H1 (cell line): ENCODE measurements at regions not wholly inside any gene's neighbourhood (a gene's known extent, or its start where the extent isn't known, plus 50 kb on each side); places are given as distances from the start of the nearest gene placed in this dataset.

Source experiments
- CTCF ChIA-PET: fragments of 300-600 bp; sonication (Branson Sonifier 250); formaldehyde crosslinking; loops from one replicate; lab custom pipeline; 2021; ENCODE audit not compliant: partially characterized antibody; lab: Charles Lee
- POLR2A ChIA-PET: fragments of 300-600 bp; sonication (Branson Sonifier 250); formaldehyde crosslinking; loops from one replicate; lab custom pipeline; 2021; ENCODE audit warnings: inconsistent platforms; ENCODE audit not compliant: partially characterized antibody; lab: Charles Lee
- DNase-seq, 2 experiments: peaks; one replicate each; pipeline versions ENCODE4 v3.0.0 to v3.0.0-alpha.2; 2010 to 2022; ENCODE audit warnings: low spot score in 2 of 2, low read depth in 1 of 2, mixed read lengths in 1 of 2
- FAIRE-seq: peaks from 2 replicates; lab custom pipeline; 2011; peaks lifted over from hg19 to GRCh38; lab: Jason Lieb, UNC
- H2AFZ ChIP-seq: 2 replicates; pipeline ENCODE4 v1.8.1; 2012; ENCODE audit warnings: low read length, inconsistent platforms
- H2AK5ac ChIP-seq: 2 replicates; pipeline ENCODE4 v1.6.1; 2013; ENCODE audit warnings: low read depth, low read length
- H2BK120ac ChIP-seq: replicated peaks from 2 replicates; pipeline ENCODE3; 2013; ENCODE audit warnings: low read depth, low read length, inconsistent platforms
- H2BK12ac ChIP-seq: 2 replicates; pipeline ENCODE4 v1.6.1; 2013; ENCODE audit warnings: low read depth, low read length
- H2BK15ac ChIP-seq: 2 replicates; pipeline ENCODE4 v1.6.1; 2013; ENCODE audit warnings: low read length
- H2BK20ac ChIP-seq: 2 replicates; pipeline ENCODE4 v1.6.1; 2013; ENCODE audit warnings: low read length
- H2BK5ac ChIP-seq: 2 replicates; pipeline ENCODE4 v1.6.1; 2013; ENCODE audit warnings: low read depth, low read length
- H3K14ac ChIP-seq: 2 replicates; pipeline ENCODE4 v1.6.1; 2013; ENCODE audit warnings: inconsistent platforms; ENCODE audit not compliant: insufficient read length
- H3K18ac ChIP-seq: 2 replicates; pipeline ENCODE4 v1.6.1; 2013; ENCODE audit warnings: low read length; ENCODE audit errors: extremely low read depth
- H3K23ac ChIP-seq: 2 replicates; pipeline ENCODE4 v1.6.1; 2013; ENCODE audit warnings: inconsistent platforms; ENCODE audit not compliant: insufficient read length
- H3K23me2 ChIP-seq: 2 replicates; pipeline ENCODE4 v1.6.1; 2013; ENCODE audit warnings: low read depth, low read length
- H3K27ac ChIP-seq: 2 replicates; pipeline ENCODE4 v1.6.1; 2011; ENCODE audit warnings: low read depth, low read length, inconsistent platforms
- H3K27me3 ChIP-seq, 4 experiments: replicated peaks in 1 of 4; 1 replicate in 1 of 4; 2 replicates in 3 of 4; pipeline versions ENCODE4 v1.6.1 to v1.8.1; 2011 to 2013; ENCODE audit warnings: low read length in 3 of 4, mild to moderate bottlenecking in 3 of 4, inconsistent platforms in 2 of 4, mixed read lengths in 2 of 4, moderate library complexity in 1 of 4; ENCODE audit not compliant: control insufficient read depth in 3 of 4, insufficient read depth in 3 of 4; ENCODE audit errors: extremely low read depth in 1 of 4
- H3K36me3 ChIP-seq, 4 experiments: 2 replicates each; pipeline versions ENCODE4 v1.6.1 to v1.8.1; 2011 to 2013; ENCODE audit warnings: mild to moderate bottlenecking in 4 of 4, low read length in 3 of 4, moderate library complexity in 2 of 4, control low read depth in 1 of 4, inconsistent platforms in 1 of 4; ENCODE audit not compliant: insufficient read depth in 4 of 4, control insufficient read depth in 2 of 4
- H3K4ac ChIP-seq: replicated peaks from 2 replicates; pipeline ENCODE3; 2013; ENCODE audit warnings: low read length, low read depth, mixed read lengths, inconsistent platforms; ENCODE audit not compliant: insufficient read length
- H3K4me1 ChIP-seq, 4 experiments: replicated peaks in 1 of 4; 1 replicate in 1 of 4; 2 replicates in 3 of 4; pipeline versions ENCODE4 v1.6.1 to v1.8.1; 2011 to 2013; ENCODE audit warnings: low read length in 3 of 4, inconsistent platforms in 2 of 4, mixed read lengths in 1 of 4; ENCODE audit not compliant: insufficient read depth in 4 of 4, control insufficient read depth in 3 of 4
- H3K4me2 ChIP-seq, 2 experiments: 2 replicates each; pipeline versions ENCODE4 v1.6.1 to v1.8.1; 2011 to 2013; ENCODE audit warnings: low read depth in 2 of 2, low read length in 2 of 2, control low read depth in 1 of 2, inconsistent platforms in 1 of 2, mild to moderate bottlenecking in 1 of 2; ENCODE audit not compliant: insufficient read depth in 1 of 2
- H3K4me3 ChIP-seq, 4 experiments: fragments of 200-600, 300-600 bp in 1 of 4; sonication (generic), shearing (Covaris generic), sonication (Bioruptor Twin) in 1 of 4; 2 replicates each; pipeline versions ENCODE4 v1.5.1 to v1.8.1; 2011 to 2016; ENCODE audit warnings: low read length in 4 of 4, low read depth in 3 of 4, control low read depth in 2 of 4, inconsistent platforms in 2 of 4, mild to moderate bottlenecking in 2 of 4, mixed read lengths in 1 of 4, moderate library complexity in 1 of 4; ENCODE audit not compliant: insufficient read depth in 2 of 4; ENCODE audit errors: extremely low read depth in 1 of 4
- H3K56ac ChIP-seq: replicated peaks from 2 replicates; pipeline ENCODE3; 2013; ENCODE audit warnings: low read depth, mild to moderate bottlenecking, mixed read lengths, low read length, inconsistent platforms; ENCODE audit not compliant: insufficient read length
- H3K79me1 ChIP-seq: 2 replicates; pipeline ENCODE4 v1.6.1; 2013; ENCODE audit warnings: low read depth, low read length, control low read depth
- H3K79me2 ChIP-seq, 2 experiments: 2 replicates each; pipeline versions ENCODE4 v1.6.1 to v1.8.1; 2012 to 2013; ENCODE audit warnings: low read length in 2 of 2, mild to moderate bottlenecking in 2 of 2, inconsistent platforms in 1 of 2; ENCODE audit not compliant: insufficient read depth in 2 of 2, control insufficient read depth in 1 of 2
- H3K9ac ChIP-seq, 4 experiments: replicated peaks in 1 of 4; 1 replicate in 1 of 4; 2 replicates in 3 of 4; pipeline versions ENCODE4 v1.6.1 to v1.8.1; 2011 to 2013; ENCODE audit warnings: low read depth in 3 of 4, low read length in 3 of 4, control low read depth in 2 of 4, mild to moderate bottlenecking in 2 of 4, moderate library complexity in 2 of 4, inconsistent platforms in 1 of 4; ENCODE audit errors: extremely low read depth in 1 of 4
- H3K9me3 ChIP-seq, 2 experiments: 2 replicates each; pipeline versions ENCODE4 v1.6.1 to v1.8.1; 2012 to 2013; ENCODE audit warnings: mild to moderate bottlenecking in 2 of 2, moderate library complexity in 2 of 2, control low read depth in 1 of 2, inconsistent platforms in 1 of 2, low read depth in 1 of 2, low read length in 1 of 2, mixed read lengths in 1 of 2; ENCODE audit not compliant: insufficient read depth in 2 of 2
- H4K20me1 ChIP-seq, 2 experiments: replicated peaks in 1 of 2; 2 replicates each; pipeline versions ENCODE3 to v1.8.1; 2011 to 2013; ENCODE audit warnings: inconsistent platforms in 2 of 2, low read length in 2 of 2, mild to moderate bottlenecking in 1 of 2; ENCODE audit not compliant: insufficient read depth in 2 of 2, control insufficient read depth in 1 of 2
- H4K5ac ChIP-seq: 2 replicates; pipeline ENCODE4 v1.6.1; 2013; ENCODE audit warnings: low read length, low read depth, mixed read lengths, inconsistent platforms; ENCODE audit not compliant: insufficient read length
- H4K8ac ChIP-seq: 2 replicates; pipeline ENCODE4 v1.8.0; 2013; ENCODE audit warnings: mild to moderate bottlenecking, moderate library complexity, low read length, inconsistent platforms; ENCODE audit not compliant: insufficient read depth; ENCODE audit errors: extremely low read depth
- H4K91ac ChIP-seq: replicated peaks from 2 replicates; pipeline ENCODE3; 2013; ENCODE audit warnings: low read length, mixed read lengths, inconsistent platforms; ENCODE audit not compliant: insufficient read length
- ATF2 ChIP-seq: IDR thresholded peaks from 2 replicates; pipeline ENCODE4 v1.6.1; 2012; ENCODE audit warnings: low read length, inconsistent platforms
- ATF3 ChIP-seq: IDR thresholded peaks from 2 replicates; pipeline ENCODE4 v1.6.1; 2011; ENCODE audit warnings: low read depth, mild to moderate bottlenecking, low read length; ENCODE audit not compliant: insufficient read depth
- CBX8 ChIP-seq: fragments of 300-800, 300-1000 bp; sonication (generic); IDR thresholded peaks from 2 replicates; pipeline ENCODE4 v1.7.1; 2016; ENCODE audit warnings: low read depth, low read length, borderline replicate concordance
- CHD1 ChIP-seq: IDR thresholded peaks from 2 replicates; pipeline ENCODE4 v1.6.1; 2012; ENCODE audit warnings: low read depth, low read length, improper control_type of control experiment
- EGR1 ChIP-seq: IDR thresholded peaks from 2 replicates; pipeline ENCODE4 v1.6.1; 2011; ENCODE audit warnings: low read depth, low read length, borderline replicate concordance
- MAX ChIP-seq: IDR thresholded peaks from 2 replicates; pipeline ENCODE4 v1.6.1; 2012; ENCODE audit warnings: inconsistent platforms
- POLR2AphosphoS5 ChIP-seq: IDR thresholded peaks from 2 replicates; pipeline ENCODE4 v1.6.1; 2011; ENCODE audit warnings: low read depth, low read length
- RFX5 ChIP-seq: IDR thresholded peaks from 2 replicates; pipeline ENCODE4 v1.6.1; 2011; ENCODE audit warnings: low read depth, low read length, improper control_type of control experiment, borderline replicate concordance
- RNF2 ChIP-seq: fragments of 200-900, 300-1000 bp; sonication (generic); IDR thresholded peaks from 2 replicates; pipeline ENCODE4 v1.7.1; 2016; ENCODE audit warnings: borderline replicate concordance, low read depth, mild to moderate bottlenecking, antibody characterized with exemption, low read length; ENCODE audit not compliant: poor library complexity, severe bottlenecking; ENCODE audit errors: missing control alignments
- SAP30 ChIP-seq: fragments of 300-600 bp; sonication (generic); IDR thresholded peaks from 2 replicates; pipeline ENCODE4 v1.7.1; 2012; ENCODE audit warnings: low read length, moderate library complexity, mild to moderate bottlenecking, inconsistent platforms; ENCODE audit not compliant: insufficient read depth, insufficient replicate concordance
- SIX5 ChIP-seq: IDR thresholded peaks from 2 replicates; pipeline ENCODE4 v1.6.1; 2011; ENCODE audit warnings: mild to moderate bottlenecking, low read depth, low read length
- TAF7 ChIP-seq: optimal IDR thresholded peaks from 2 replicates; pipeline ENCODE3; 2011; ENCODE audit warnings: low read depth, mild to moderate bottlenecking, inconsistent platforms, low read length, moderate library complexity, borderline replicate concordance
- WGBS, 2 experiments: shearing (Covaris generic) in 1 of 2; methylation state at CpG; one replicate each; pipeline versions ENCODE4 v1.1.6 to v1.1.7; 2013 to 2015; ENCODE audit warnings: low lambda C conversion rate in 2 of 2, mixed read lengths in 2 of 2, inconsistent platforms in 1 of 2, low coverage in 1 of 2, missing lambda C conversion rate in 1 of 2; ENCODE audit not compliant: insufficient replicate concordance in 2 of 2, insufficient coverage in 1 of 2, insufficient read length in 1 of 2; ENCODE audit errors: extremely low coverage in 1 of 2, missing lambda C conversion rate in 1 of 2; 5-methylcytosine and 5-hydroxymethylcytosine counted together

- Histone ChIP-seq H2BK5ac (no peak overlapping the region), H3K4me2 (no peak overlapping the region), H4K20me1 (no peaks in the 10 kb centered on the region), H3K14ac (no peak overlapping the region), H3K4me1 (no peaks in the 10 kb centered on the region), H2BK120ac (no peak overlapping the region), H3K36me3 (no peaks in the 10 kb centered on the region), H3K9ac (no peak overlapping the region), H4K8ac (no peak overlapping the region), H3K27me3 (no peaks in the 10 kb centered on the region), H4K5ac (no peak overlapping the region), H3K79me1 (no peaks in the 10 kb centered on the region), H3K79me2 (no peaks in the 10 kb centered on the region), H2BK20ac (no peak overlapping the region), H3K27ac (no peak overlapping the region), H3K56ac (no peak overlapping the region), H3K4ac (no peak overlapping the region), H2BK12ac (no peak overlapping the region), H2BK15ac (no peak overlapping the region), H3K18ac (no peak overlapping the region), H3K23ac (no peak overlapping the region), H3K23me2 (no peaks in the 10 kb centered on the region), H3K9me3 (no peaks in the 10 kb centered on the region), H2AK5ac (no peak overlapping the region), H4K91ac (no peak overlapping the region), H2AFZ (no peak overlapping the region), H3K4me3 (no peak overlapping the region)
- 95% methylated on average over 2 of the region's 2 CpGs; no CpG with 5 or more reads in 1 of the 2 experiments for WGBS, 2 experiments
- ChIA-PET CTCF (no interaction called here), POLR2A (no interaction called here)
- no peak for DNase-seq
- no peak for FAIRE-seq
- no peak for TF ChIP-seq RFX5
- no peak for TF ChIP-seq CHD1
- no peak for TF ChIP-seq RNF2
- TF ChIP-seq EGR1: no peak
- no peak for TF ChIP-seq TAF7
- TF ChIP-seq ATF3: no peak
- no peak for TF ChIP-seq CBX8
- TF ChIP-seq MAX: no peak
- TF ChIP-seq POLR2AphosphoS5: no peak
- no peak for TF ChIP-seq SAP30
- no peak for TF ChIP-seq SIX5
- TF ChIP-seq ATF2: no peak
Measured at GRCh38 chr11:110807801-110808200, 95.6 kb upstream of the ARHGAP20 start.
